Liver (tissue), 3 donors: ENCODE measurements at regions not wholly inside any gene's neighbourhood (a gene's known extent, or its start where the extent isn't known, plus 50 kb on each side); places are given as distances from the start of the nearest gene placed in this dataset.

ENCODE experiments used
- CTCF ChIP-seq: fragments of 150-350 bp; IDR thresholded peaks from 2 replicates; pipeline ENCODE4 v1.5.1; 2017; ENCODE audit warnings: improper control_type of control experiment, low read depth, low read length; ENCODE audit not compliant: missing input control
- EGR1 ChIP-seq, 2 donors: IDR thresholded peaks; 2 replicates each; pipeline ENCODE4 v1.6.1; 2016 to 2018; ENCODE audit warnings: antibody characterized with exemption in 2 of 2, low read depth in 2 of 2
- FOXA1 ChIP-seq: IDR thresholded peaks from 2 replicates; pipeline ENCODE4 v1.6.1; 2016; ENCODE audit warnings: antibody characterized with exemption
- GABPA ChIP-seq, 2 donors: IDR thresholded peaks in 1 of 2; conservative IDR thresholded peaks in 1 of 2; 2 replicates each; pipeline ENCODE4 v1.6.1; 2016; ENCODE audit warnings: antibody characterized with exemption in 2 of 2, mild to moderate bottlenecking in 1 of 2, moderate library complexity in 1 of 2
- HNF4A ChIP-seq, 2 donors: conservative IDR thresholded peaks; 2 replicates each; pipeline ENCODE4 v1.6.1; 2016; ENCODE audit warnings: antibody characterized with exemption in 2 of 2, mild to moderate bottlenecking in 2 of 2
- HNF4G ChIP-seq: IDR thresholded peaks from 2 replicates; pipeline ENCODE4 v1.6.1; 2016; ENCODE audit warnings: antibody characterized with exemption
- JUND ChIP-seq, 2 donors: IDR thresholded peaks; 2 replicates each; pipeline ENCODE4 v1.6.1; 2016; ENCODE audit warnings: antibody characterized with exemption in 2 of 2
- TAF1 ChIP-seq: conservative IDR thresholded peaks from 2 replicates; pipeline ENCODE4 v1.6.1; 2016; ENCODE audit warnings: antibody characterized with exemption, mild to moderate bottlenecking
- YY1 ChIP-seq: IDR thresholded peaks from 2 replicates; pipeline ENCODE4 v1.6.1; 2016; ENCODE audit warnings: antibody characterized with exemption, mild to moderate bottlenecking
- TF ChIP-seq, protein P1 (sequence below): IDR thresholded peaks from 2 replicates; pipeline ENCODE4 v1.6.1; 2016; ENCODE audit warnings: antibody characterized with exemption, mild to moderate bottlenecking
- TF ChIP-seq, protein P2 (sequence below): IDR thresholded peaks from 2 replicates; pipeline ENCODE4 v1.6.1; 2016; ENCODE audit warnings: antibody characterized with exemption
- TF ChIP-seq, protein P3 (sequence below): IDR thresholded peaks from 2 replicates; pipeline ENCODE4 v1.6.1; 2016; ENCODE audit warnings: antibody characterized with exemption
- donor health status: healthy.
- donor health status: healthy.

GRCh38 chr12:66028390-66028789, 102.2 kb downstream of the LLPH start:
- TF ChIP-seq JUND (IDR thresholded peaks at IDR 0.05) (no peak), TAF1 (no peak), CTCF (no peak), YY1 (no peak), EGR1 (IDR thresholded peaks at IDR 0.05; ENCODE audit: low read depth in 2 of 2) (no peak), HNF4A (conservative IDR thresholded peaks at IDR 0.05) (no peak), HNF4G (no peak), FOXA1 (no peak), GABPA (IDR thresholded peaks at IDR 0.05 in 1 of 2, conservative IDR thresholded peaks at IDR 0.05 in 1 of 2) (no peak)
- TF ChIP-seq, protein P1, sequence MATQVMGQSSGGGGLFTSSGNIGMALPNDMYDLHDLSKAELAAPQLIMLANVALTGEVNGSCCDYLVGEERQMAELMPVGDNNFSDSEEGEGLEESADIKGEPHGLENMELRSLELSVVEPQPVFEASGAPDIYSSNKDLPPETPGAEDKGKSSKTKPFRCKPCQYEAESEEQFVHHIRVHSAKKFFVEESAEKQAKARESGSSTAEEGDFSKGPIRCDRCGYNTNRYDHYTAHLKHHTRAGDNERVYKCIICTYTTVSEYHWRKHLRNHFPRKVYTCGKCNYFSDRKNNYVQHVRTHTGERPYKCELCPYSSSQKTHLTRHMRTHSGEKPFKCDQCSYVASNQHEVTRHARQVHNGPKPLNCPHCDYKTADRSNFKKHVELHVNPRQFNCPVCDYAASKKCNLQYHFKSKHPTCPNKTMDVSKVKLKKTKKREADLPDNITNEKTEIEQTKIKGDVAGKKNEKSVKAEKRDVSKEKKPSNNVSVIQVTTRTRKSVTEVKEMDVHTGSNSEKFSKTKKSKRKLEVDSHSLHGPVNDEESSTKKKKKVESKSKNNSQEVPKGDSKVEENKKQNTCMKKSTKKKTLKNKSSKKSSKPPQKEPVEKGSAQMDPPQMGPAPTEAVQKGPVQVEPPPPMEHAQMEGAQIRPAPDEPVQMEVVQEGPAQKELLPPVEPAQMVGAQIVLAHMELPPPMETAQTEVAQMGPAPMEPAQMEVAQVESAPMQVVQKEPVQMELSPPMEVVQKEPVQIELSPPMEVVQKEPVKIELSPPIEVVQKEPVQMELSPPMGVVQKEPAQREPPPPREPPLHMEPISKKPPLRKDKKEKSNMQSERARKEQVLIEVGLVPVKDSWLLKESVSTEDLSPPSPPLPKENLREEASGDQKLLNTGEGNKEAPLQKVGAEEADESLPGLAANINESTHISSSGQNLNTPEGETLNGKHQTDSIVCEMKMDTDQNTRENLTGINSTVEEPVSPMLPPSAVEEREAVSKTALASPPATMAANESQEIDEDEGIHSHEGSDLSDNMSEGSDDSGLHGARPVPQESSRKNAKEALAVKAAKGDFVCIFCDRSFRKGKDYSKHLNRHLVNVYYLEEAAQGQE: no peak
- TF ChIP-seq, protein P2, sequence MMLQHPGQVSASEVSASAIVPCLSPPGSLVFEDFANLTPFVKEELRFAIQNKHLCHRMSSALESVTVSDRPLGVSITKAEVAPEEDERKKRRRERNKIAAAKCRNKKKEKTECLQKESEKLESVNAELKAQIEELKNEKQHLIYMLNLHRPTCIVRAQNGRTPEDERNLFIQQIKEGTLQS: no peak
- TF ChIP-seq, protein P3, sequence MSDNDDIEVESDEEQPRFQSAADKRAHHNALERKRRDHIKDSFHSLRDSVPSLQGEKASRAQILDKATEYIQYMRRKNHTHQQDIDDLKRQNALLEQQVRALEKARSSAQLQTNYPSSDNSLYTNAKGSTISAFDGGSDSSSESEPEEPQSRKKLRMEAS: no peak
